T-helper 2 cell (primary cell): ENCODE measurements at regions not wholly inside any gene's neighbourhood (a gene's known extent, or its start where the extent isn't known, plus 50 kb on each side); places are given as distances from the start of the nearest gene placed in this dataset.

ENCODE experiments used
- DNase-seq, 5 experiments: peaks; one replicate each; pipeline versions ENCODE4 v3.0.0 to v3.0.0-alpha.2; 2012 to 2022

DNA sequence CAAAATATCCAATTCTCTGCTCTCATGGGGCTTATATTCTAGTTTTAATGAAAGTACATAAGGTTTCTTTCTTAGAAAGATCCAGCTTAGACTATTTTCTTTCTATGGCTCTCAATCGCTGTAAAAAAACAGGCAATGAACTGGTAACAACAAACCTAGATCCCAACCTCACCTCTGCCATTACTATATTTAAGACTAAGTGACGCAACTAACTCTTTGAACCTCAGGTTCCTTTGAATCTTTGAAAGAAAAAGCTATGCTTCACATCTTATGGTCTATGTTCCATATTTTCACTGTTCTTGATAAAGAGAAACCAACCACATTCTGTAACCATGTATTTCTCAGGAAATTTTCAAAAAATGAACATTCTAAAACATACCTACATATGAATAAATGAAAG lies 88.5 kb downstream of the ELAPOR2 start:
- no peak for DNase-seq

GRCh38 chr7:86970547-86970946 lies 88.9 kb downstream of the ELAPOR2 start:
- DNase-seq: no peak

- DNase-seq: peak in 1 of 5 experiments; percentile 48
Observed at GRCh38 chr7:86969865-86970264, 89.6 kb downstream of the ELAPOR2 start.

- no peak for DNase-seq
Observed at GRCh38 chr7:86968618-86969017, 90.8 kb downstream of the ELAPOR2 start.

GRCh38 chr7:86966916-86967315 lies 92.5 kb downstream of the ELAPOR2 start:
- no peak for DNase-seq

GRCh38 chr7:86965727-86966120 lies 93.7 kb downstream of the ELAPOR2 start:
- DNase-seq: no peak

DNA sequence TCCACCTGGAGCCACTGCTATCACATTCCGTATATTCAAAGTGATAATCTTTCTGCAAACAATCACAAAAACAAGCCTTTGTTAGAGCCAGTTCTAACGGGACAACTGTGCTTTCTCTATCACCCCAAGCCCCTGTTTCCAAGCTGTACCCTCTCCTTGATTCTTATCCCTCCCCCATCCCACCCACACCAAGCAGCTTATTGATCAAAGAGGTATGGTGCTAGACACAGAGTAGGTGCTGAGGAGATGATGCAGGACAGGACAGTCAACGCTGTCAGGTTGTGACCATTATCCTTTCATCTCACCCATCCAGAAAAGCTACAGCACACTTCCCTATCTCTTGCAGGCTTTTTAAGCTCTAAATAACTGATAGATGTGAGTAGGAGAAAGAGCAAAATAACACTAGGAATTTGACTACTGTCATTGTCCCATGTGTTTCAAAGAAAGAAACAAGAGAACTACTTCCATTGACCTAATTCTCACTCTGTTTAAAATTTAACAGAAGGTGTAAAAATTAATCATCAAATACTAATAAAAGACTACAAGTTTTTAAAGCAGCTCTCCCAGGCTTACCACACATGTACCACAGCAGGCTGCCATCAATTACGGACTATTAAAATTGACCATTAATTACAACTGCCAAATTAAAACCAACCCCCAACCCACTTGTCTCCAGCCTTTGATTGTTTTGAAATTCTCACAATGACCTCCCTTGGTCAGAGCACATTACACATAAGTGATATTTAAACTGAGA lies 94.3 kb downstream of the ELAPOR2 start:
- DNase-seq: no peak

- peak in 1 of 5 experiments; percentile 34 for DNase-seq
Observed at GRCh38 chr7:86963599-86964230, 95.7 kb downstream of the ELAPOR2 start.

DNA sequence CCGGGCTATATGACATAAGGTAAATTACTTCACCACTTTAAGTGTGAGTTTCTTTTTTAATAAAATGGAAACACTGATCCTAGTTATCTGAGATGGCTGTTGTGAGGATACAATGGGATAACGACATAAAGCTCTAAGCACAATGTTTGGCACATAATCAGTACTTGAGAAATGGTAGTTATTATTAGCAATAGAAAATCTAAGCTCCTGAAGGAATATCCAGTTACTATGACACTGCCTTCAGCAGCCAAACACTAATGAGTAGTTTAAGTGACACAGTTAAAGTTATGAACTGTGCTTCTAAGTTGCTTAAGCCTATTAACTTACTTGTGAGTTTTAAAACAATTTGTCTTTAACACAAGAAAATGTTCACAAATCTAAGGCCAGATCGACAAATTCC lies 96.8 kb downstream of the ELAPOR2 start:
- no peak for DNase-seq

DNA sequence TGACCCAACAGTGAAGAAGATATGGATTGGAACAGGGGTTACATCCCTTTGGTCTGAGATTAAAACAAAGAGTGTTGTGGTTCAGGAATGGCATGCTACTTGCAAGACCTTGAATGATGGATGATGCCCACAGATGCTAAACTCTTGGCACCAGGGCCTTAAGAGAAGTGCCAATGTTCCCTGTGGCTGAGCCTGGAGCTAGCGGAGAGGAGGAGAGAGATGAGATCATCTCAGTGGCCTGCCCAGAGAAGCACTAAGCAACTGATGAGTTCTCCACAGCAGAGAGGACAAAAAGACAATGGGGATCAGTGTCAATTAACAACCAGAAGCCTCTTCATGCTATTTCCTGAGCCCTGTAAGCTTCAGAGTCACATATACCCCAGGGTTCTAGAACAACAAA lies 97.8 kb downstream of the ELAPOR2 start:
- DNase-seq: no peak

- no peak for DNase-seq
Observed at GRCh38 chr7:86958380-86958779, 101.1 kb downstream of the ELAPOR2 start.

DNA sequence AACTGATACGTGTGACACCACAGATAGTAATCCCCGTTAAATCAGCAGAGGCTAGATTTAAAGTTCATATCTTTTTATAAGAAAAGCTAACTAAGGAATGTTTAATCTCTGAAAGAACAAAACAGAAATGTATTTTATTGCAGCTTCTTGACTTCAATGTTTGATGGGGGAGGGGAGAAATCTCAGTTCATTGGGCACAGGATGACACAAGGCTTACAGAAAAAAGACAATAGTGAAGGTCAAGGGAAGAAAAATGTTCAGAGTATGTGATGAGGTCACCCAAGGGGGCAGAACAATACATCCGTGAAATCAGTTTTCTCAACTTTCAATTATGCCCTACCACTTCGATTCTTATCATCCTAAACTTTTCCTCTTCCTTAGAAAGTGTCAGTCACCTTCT lies 102.9 kb downstream of the ELAPOR2 start:
- DNase-seq: no peak

GRCh38 chr7:86955895-86956503 lies 103.5 kb downstream of the ELAPOR2 start:
- DNase-seq: no peak

DNA sequence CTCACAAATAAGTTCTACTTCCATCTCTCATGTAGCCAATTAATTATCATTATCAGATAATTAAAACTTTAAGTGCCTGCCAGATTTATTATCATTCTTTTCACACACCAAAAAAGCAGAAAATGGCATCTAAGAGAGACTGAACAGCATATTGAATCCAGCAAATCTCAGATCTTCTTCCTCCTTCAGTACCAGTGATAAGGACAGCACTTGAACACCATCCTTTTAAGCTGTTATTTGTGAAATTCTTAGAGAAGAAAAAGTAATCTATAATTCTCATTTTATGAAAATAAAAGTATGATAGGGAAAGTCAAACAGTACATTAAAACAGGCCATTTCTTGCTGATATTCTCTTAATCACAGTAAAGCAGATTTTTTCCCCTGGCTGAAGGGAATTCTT lies 104.5 kb downstream of the ELAPOR2 start:
- no peak for DNase-seq

DNA sequence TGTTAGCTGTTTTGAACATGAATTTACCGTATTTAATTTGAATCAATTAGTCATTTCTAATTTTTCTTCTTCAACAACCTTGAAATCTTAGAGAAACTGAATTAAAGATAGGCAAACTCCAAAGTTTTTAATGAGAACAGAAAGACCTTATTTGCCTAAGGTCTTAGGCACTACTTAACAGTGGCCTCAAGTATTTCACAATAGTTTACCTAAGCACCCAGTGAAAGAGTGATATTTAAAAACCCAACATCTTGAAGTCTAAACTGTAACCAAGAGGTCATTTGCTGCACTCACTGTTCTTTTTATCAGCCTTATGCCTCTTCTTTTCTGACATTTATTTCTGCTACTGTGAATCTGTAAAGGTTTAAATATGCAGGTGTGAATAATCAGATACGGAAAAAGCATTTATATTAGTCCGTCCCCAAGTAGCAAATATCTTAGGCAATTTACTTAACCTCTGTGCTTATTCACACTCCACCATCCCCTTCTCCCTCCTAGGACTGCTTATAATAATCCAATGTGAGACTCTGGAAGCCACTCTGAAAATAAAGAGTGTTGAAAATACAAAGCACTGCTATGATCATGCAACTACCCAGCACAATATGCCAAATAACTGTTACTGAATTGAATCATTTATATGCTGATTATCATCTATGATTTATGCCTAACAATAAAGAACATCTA lies 105.7 kb downstream of the ELAPOR2 start:
- DNase-seq: no peak

- no peak for DNase-seq
Observed at GRCh38 chr7:86953219-86953618, 106.2 kb downstream of the ELAPOR2 start.

- DNase-seq: peak in 1 of 5 experiments; percentile 30
Observed at GRCh38 chr7:86951895-86952294, 107.6 kb downstream of the ELAPOR2 start.

DNA sequence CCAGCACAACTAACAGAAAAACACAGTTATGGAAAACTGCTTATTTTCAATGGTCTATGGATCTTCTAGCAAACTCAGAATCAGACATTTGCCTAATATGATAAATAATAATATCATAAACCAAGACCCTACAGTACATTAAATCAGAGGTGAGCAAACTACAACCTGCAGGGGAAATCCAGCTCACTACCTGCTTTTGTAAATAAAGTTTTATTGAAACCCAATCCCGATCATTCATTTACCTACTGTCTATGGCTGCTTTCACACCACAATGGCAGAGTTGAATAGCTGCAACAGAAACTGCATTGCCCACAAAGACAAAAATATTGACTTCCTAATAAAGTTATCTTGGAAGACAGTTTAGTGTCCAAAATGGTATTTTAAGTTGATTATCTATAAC lies 108.5 kb downstream of the ELAPOR2 start:
- no peak for DNase-seq

DNA sequence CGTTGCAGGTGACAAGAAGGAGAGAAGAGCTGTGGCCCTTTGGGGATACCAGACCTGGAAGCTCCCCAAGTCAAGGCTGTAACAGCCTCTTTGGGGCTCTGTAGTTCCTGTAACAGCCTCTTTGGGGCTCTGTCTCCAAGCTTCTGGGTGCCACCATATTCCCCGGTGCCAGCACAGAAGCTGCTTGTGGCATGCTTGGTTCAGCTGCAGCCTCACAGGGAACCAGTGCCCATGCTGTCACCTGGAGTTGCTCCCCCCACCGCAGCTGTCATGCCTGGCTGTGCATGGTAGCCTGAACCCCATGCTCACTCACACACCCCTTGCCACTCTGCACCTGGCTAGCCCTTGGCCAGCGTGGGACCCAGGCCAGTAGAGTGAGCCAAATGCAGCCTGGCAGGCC lies 109.1 kb downstream of the ELAPOR2 start:
- peak in 1 of 5 experiments; percentile 6 for DNase-seq

DNA sequence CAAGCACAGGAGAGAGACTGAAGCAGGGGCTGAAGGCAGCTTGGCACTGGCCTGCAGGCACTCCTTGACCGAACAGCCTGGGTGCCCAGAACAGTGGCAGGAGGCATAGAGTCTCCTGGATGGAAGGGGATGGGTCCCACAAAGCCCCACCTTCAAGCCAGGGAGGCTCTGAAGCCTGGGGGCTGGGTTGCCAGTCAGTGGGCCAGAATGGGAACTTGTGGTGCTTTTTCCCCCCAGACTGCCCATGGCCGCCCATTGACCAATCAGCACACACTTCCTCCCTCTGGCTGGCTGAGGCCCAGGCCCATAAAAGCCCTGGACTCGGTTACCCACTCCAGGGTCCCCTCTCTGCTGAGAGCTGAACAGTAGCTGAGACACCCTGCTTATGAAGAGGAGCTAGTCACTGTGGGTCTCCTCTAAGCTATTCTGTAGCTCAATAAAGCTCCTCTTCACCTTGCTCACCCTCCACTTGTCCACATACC lies 109.6 kb downstream of the ELAPOR2 start:
- DNase-seq: no peak

DNA sequence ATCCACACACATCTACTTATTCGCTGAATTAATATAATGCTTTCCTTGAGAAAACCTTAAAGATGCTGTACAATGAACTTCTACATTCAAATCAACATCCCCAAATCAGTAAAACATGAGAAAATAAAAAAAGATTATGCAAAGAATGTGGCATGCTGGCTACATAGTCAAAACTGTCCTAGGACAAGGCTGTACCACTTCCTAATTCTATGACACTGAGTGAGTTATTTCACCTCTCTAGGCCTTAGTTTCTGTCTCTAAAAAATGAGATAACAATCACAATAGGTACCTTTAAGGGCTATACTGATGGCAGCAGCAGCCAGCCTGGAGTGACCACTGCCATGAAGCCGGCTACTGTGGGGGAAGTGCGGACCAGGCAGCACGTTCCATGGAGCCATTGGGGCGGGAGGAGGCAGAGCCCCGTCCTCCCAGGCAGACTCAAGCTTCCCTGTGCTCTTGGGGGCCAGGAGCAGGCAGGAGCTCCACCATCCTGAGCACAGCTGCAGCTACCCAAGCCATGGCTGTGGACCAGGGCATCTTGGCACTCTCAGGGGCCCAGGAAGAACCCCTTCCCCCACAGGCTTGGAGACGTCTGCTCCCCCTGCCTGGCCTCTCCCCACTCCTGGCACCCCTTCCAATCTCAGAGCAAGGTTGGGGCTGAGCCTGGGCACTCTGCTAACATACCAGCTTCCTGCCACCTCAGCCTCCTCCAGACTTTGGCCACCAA lies 110.2 kb downstream of the ELAPOR2 start:
- peak in 1 of 5 experiments; percentile 53 for DNase-seq

- DNase-seq: no peak
Observed at GRCh38 chr7:86947929-86948328, 111.5 kb downstream of the ELAPOR2 start.

GRCh38 chr7:86943447-86943846 lies 116.0 kb downstream of the ELAPOR2 start:
- DNase-seq: no peak
